GM18511 (cell line): ENCODE measurements at regions not wholly inside any gene's neighbourhood (a gene's known extent, or its start where the extent isn't known, plus 50 kb on each side); places are given as distances from the start of the nearest gene placed in this dataset.
A peak's percentile ranks its signal among the peaks of the same experiment; 100 is the strongest.
"Not testable (repeated sequence)": the region's sequence is repeated elsewhere in the genome, so short reads cannot be mapped to it uniquely, and the experiment has no call there.

Experiments used
- ATAC-seq: cut with Tn5 transposase; IDR thresholded peaks from one replicate; pipeline ENCODE4 v1.9.1; 2021; ENCODE audit warnings: mild to moderate bottlenecking, moderate library complexity; ENCODE audit not compliant: unreplicated experiment

DNA sequence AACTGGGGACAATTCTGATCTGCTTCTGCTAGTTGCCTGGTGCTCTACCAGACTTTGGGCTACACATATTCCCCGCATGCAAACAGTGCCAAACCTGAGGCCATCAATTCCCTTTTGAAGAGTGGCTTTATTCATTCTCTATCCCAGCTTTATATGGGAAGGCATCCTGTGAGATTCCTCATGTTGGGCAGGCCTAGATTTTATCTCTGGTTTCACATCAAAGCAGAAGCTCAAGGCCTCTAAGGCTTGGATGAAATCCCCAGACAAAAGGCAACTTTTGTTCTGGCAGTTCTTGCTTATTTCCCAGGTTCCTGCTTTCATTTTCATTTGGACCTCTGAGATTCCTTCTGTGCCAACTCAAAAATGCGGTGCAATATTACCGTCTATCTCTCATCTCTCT is 648.8 kb downstream of the QKI start:
- no peak for ATAC-seq

DNA sequence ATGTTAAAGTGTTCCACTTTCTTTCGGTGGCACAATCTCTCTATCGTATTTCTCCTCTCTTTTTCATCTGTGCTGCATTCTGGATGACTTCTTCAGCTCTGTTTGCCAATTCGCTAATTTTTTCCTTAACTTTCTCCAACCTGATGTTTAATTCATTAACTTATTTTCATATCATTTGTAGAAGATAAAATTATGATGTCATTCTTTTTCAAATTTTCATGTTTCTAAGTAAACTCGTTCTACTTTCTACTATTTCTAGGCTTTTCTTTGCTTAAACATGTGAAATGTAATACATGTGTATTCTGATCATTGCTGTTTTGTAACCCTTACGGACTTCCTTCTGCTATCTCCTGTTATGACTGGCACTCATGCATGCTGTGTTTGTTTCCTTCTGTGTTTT is 648.4 kb downstream of the QKI start:
- no peak for ATAC-seq

DNA sequence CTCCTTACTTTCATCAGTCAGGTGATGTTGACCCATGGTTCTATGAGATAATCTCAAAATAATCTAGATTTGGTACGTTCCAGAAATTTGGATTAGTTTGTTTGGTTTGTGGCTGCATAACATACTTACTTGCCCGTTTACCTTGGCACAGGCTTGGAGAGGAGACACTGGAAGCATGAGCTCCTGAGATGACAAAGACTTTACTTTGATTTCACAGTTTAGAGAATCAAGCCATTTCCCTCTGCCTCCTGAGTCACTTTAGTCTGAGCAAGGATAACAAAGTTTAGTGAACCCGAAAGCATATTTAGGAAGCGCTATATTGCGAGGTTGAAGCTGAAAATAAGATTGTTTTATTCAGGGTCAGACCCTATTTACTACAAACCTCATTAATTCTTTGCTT is 643.4 kb downstream of the QKI start:
- ATAC-seq = no peak

DNA sequence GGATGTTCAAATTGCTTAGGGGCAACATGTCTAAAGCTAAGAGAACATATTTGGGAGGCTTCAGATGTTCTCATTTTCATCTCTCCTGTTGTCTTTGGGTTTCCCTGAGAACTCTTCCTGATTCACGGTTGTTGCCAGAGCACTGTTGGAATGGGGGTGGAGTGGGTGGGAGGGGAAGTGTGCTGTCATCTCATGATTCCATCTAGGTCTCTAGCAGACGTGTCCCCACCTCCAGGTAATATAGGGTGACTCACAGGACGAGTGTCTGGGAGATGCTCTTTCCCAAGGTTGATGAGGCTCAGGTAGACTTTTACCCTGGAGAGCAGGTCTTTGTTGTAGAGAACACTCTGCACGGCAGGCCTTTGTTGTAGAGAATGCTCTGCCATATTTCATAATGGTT is 636.9 kb downstream of the QKI start:
- no peak for ATAC-seq

DNA sequence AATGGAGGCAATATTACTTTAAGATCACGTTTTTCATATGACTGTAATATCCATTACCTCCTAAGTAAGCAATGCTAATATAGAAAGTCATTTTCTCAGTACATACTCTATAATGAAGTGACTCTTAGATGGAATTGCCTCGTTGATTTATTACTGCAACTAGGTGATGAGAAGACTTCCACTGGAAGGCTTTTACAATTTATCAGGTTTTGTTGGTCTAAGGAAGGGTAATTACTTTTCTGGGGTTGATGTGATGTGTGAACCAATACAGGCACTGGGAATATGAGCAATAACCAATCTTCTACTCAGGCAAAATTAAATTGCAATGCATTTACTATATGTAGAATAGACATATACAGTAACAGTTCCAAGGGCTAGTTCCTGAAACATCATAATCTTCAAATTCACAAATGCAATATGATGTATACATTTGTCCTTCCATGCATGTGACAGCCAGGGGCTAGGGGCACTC is 635.0 kb downstream of the QKI start:
- ATAC-seq = no peak

DNA sequence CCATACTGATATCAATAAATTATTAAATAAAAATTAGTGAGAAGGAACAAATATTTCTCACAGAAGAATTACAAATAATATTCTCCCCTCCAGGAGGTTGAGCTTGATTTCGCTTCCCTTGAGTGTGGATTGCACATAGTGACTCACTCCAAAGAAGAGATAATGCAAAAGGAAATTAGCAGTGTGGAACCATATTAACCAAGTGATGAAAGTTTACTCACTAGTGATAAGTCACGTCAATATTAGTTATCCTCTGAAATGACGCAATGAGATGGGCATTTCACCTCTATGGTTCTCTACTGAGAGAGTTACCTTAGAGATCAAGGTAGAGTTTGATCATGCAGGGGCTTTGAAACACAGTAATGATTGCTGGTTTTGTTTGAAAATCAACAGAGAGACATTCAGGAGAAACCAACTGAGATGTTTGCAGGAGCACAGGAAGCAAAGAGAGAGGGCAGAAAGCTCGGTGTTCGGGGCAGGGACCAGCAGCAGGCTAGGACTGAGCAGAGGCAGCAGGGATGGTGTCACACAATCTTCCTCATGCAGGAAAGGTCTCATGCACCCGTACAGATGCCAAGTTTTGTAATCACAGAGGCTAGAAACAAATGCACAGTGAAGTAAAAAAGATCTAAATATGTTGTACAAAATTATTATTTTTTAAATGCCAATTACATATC is 634.5 kb downstream of the QKI start:
- no peak for ATAC-seq

DNA sequence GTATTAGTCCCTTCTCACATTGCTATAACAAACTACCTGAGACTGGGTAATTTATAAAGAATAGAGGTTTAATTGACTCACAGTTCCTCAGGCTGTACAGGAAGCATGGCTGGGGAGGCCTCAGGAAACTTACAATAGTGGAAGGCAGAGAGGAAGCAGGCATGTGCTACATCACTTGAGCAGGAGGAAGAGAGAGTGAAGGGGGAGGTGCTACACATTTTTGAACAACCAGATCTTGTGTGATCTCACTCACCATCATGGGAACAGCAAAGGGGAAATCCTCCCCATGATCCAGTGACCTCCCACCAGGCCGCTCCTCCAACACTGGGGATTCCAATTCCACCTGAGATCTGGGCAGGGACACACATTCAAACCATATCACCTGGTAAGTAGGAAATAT is 630.6 kb downstream of the QKI start:
- ATAC-seq = no peak

DNA sequence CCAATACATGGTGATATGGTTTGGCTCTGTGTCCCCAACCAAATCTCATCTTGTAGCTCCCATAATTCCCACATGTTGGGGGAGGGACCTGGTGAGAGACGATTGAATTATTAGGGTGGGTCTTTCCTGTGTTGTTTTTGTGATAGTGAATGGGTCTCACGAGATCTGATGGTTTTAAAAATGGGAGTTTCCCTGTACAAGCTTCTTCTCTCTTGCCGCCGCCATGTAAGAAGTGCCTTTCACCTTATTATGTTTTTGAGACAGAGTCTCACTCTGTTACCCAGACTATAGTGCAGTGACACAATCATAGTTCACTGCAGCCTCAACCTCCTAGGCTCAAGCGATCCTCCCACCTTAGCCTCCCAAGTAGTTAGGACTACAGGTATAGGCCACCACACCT is 629.1 kb downstream of the QKI start:
- ATAC-seq = not testable (repeated sequence)

DNA sequence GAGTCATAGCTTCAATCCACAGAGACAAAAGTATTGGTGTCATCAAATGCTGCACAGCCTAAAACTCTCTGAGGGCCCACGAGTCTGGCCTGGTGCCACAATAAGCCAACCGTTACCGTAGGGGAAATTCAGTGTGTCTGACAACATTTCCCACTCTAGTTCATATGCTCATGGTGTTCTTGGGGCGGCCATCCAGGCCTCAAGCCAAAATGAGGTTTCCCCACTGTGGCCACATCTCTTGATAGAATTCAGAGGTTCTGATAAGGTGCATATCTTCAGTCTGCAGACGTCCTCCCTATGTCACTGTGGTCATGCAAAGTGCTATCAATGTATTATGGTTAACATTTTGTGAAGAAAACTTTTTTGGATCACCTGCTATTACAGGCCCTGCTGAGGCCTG is 627.7 kb downstream of the QKI start:
- ATAC-seq = no peak

DNA sequence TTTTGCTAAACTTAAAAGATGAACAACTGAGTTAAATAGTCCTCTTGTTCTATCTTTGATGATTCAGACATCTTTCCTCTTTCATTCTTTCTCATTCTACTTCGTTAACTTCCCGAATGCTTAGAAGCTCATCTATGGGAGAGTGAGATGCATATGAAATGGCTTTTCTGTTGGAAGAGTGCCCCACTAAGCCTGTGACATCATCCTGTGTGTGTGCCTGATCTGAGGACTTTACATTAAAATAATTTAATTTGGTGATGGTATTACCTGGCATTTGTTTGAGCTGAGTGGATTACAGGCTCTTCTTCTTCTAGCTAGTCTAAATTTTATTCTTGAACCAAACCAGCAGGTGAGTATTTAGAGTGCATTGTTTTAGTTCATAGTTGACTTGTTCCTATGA is 626.5 kb downstream of the QKI start:
- no peak for ATAC-seq

DNA sequence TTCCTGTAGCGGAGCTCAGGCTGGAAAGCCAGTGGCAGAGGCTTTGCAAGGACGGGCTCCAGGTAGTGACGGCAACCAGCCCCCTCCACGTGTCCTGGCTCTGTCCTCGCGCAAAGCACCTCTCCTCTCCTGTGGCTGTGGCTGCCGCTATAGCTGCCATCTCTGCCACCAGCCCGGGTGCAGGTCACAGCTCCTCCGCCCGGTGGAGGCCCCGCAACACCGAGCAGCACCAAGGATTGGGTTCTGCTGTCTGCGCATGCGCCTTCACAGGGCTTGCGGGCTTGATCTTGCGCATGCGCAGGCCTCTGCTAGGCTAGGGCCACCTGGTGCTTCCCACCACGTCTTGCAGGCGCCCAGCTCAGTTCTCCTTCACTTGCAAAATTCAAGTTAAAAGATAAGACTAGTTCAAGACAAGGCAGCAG is 625.4 kb downstream of the QKI start:
- peak; percentile 95 for ATAC-seq

DNA sequence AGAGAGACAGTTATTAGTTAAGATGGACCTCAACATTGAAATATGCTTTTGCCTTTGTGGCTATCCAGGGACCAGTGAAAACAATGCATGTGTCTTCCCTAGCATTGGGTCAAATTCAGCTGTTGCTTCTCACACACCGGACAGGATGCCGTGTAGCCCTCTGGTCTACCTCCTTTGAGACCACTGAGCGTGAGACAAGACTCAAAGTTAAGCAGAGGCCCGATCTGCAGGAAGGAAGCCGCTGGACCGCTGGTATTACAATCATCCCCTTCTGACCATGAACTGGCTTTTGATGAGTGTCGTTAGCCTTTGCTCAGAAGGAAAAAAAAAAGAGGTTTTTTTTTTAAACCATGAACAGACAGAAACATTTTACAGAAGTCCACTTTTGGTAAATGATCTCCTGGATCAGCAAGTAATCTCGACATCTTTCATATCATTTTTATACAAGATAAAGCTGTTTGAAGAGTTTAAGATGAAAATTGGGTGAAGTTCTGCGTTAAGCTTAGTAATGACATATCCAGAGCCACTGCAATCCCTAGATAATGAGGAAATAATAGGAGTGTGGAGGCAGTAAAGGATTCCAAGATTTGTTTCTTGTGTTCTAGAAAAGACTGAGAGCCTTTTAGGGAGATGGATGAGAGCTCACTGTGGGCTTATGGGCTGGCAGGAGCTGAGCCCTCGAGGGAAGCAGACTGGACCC is 622.8 kb downstream of the QKI start:
- ATAC-seq = no peak

DNA sequence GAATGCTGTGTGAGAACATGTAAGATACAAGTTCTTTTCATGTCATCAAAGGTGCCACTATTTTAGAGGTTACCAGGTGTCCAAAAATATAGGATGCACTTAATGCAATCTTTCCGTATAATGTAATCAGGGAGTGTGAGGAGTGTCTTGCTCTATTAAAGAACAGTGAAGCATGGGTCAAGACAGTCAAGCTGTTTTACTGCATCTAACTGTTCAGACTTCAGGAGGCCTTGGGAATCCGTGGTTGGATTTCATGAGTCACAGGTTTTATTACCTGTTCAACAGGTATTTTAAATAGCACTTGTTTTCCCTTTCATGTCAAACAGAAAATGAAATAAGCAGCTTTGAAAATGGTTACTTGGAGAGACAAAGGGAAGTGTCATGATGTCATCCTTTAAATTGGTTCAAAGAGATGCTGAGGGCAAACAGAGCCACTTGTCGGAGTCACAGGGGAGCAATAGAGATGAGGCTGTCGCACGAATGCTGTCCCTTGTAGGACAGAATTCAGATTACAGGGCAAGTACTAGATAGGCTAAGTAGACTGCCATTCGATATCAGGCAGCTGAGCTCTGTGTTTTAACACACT is 621.5 kb downstream of the QKI start:
- no peak for ATAC-seq

DNA sequence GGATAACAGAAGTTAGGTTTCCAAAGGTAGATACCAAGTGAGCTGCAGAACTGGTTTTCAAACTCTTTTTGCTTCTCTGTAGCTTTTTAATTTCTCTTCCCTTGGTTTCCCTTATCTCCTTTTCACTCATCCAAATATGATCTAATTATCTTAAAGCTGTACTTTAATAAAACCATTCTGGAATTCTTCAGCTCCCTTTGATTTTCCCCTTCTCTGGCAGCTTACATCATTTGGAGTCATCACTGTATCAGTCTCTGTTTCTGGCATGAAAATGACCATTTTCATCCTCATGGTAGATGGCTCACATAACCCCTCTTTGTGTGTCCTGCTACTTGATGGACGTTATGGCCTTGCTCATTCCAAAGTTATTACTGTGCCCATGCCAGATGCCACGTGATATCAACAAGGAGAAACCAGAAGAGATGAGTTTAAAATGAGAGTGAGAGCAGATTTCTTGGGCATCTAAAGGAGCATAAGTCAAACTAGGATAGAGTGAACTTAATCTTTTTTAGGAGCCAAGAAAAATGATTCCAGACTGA is 620.2 kb downstream of the QKI start:
- ATAC-seq = no peak

DNA sequence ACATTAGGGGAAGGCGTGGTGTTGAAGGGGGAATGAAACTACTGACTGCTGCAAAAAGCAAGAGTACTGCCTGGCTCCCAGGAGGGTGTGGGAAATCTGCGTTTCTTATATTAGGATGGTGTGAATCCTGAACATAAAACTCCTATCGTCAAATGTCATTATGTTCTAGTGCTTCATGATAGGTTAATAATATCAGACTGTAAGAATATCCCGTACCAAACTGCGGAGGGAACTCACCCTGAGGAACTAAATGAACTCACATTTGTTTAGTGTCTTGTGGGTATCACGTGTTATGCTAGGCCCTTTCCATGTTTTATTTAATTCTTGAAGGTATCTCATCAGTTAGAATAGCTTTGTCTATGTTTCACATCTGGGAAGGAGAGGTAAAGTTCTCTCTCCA is 610.7 kb downstream of the QKI start:
- no peak for ATAC-seq

DNA sequence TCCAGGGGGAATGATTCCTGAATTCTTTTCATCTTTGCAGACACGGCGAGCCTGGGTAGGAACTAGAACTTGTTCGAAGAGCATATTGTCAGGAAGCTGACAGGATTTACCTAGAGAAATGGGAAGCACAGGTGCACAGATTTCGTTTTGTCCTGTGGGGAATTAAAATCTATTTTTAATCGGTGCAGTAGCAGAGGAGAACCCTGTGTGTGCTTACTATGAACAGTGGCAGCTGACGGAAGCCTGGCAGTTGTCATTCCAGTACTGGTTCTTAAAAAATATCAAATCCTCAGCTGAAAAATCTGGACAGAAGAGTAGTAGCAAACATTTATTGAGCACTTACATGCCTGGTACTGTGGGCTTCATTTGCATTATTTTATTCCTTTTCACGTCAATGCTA is 609.0 kb downstream of the QKI start:
- ATAC-seq = no peak

DNA sequence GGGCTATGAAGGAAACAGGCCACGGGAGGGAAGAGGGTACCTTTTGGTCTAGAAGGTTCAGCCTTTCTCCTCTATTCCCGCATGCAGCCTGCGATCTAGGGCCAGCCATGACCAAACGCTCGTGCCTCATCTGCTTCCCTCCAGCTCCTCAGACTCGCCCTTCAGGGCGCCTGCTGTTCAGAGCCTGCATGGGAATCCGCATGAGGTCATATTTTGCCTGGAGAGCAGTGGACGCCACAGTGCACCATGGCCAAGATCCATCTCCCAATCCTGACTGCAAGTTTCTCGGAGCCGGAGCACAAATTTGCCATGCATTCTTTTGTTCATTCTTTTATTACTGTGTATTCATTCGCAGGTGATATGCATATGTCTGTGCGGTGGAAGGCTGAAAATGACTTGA is 608.1 kb downstream of the QKI start:
- ATAC-seq = no peak

DNA sequence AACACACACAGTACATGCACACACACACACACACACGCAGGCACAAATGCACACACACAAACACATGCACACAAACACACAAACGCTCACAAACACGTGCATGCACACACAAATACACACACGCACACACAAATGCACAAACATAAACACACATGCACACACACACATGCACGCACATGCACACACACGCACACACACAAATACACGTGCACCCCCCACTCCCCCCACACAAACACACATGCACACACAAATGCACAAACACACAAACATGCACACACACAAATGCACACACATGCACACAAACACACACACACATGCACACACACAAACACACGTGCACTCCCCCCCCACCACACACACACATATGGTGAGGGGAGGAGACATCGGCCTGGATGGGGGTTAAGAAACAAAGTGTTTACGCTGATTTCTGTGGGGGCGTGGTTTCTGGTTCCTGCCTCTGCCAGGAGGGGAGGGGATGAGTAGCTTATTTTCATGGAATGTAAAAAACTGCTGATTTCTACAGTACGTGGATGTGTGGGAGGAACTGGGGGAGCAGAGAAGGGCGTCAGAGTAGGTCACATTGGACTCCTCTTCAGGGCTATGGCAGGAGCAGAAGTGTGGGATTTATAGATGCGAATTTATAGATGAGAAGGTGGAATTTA is 607.2 kb downstream of the QKI start:
- no peak for ATAC-seq

DNA sequence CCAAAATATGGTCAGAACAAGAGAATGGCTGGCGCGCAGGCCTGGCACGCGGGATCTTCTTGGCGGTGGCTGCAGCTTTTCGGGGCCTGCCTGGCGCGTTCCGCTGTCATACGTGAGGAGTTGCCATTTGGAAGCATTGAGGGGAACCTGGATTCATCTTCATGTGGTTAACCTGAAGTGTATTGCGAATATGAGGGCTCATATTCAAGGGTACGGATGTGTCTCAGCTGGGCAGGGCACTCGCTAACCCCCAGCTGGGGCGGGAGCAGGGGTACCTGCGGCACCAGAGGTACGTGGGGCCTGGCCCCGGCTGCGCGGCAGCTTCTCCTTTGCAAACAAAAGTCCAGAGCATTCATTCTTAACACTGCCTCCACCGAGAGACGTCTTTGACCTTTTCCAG is 605.6 kb downstream of the QKI start:
- no peak for ATAC-seq

DNA sequence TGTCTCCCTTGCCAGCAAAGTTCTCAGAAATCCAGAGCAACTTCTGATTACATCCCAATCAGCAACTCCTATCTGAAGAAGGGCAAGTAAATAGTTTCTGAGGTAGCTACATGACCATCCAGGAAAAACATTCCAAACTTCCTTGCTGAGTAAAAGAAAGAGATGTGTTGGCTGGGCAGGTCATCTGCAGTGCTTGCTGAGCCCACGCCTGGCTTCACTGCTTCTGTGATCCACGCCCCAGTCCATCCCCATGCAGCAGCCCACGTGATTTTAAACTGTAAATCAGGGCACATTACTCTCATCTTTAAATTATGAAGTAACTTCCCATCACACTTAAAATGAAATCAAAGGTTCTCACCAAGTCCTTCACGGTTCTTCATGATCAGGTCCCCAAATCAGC is 603.6 kb downstream of the QKI start:
- no peak for ATAC-seq

DNA sequence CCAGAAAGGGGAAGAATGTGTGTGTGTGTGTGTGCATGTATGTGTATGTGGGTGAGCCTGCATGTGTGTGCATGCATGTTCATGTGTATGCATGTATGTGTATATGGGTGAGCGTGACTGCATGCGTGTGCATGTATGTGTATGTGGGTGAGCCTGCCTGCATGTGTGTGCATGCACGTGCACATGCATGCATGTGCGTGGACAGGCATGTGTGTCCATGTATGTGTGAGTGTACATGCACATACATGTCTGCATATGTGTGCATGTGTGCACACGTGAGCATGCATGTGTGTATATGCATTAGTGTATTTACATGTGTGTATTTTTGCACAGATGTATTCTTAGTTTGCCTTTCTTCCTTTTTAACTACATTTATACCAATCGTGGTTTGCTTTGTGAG is 601.5 kb downstream of the QKI start:
- no peak for ATAC-seq

DNA sequence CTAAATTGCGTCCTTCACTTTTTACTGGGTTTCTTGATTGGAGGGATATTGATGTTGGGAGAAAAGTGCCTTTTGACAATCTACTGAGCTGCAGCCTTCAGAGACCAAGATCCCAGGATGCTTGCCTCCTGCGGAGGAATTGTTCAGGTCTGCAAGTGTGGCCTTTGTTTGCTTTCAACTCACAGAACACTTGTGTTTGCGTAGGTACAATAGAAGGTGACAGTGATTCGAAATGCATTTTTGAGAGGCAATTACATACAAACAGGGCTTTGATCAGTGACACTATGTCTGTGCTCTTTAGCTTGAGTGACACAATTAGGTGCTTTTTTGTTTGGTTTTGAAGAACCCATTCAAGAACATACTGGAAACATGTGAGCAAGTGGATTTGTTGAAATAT is 600.6 kb downstream of the QKI start:
- ATAC-seq = no peak
